GM12872 (cell line): ENCODE measurements at regions not wholly inside any gene's neighbourhood (a gene's known extent, or its start where the extent isn't known, plus 50 kb on each side); places are given as distances from the start of the nearest gene placed in this dataset.

ENCODE experiments used
- TF ChIP-seq, protein P1 (sequence below): IDR thresholded peaks from 3 replicates; pipeline ENCODE4 v1.5.1; 2011; ENCODE audit warnings: low read depth, mild to moderate bottlenecking, low read length, moderate library complexity; ENCODE audit not compliant: insufficient read depth

GRCh38 chr2:3022841-3023372 lies 354.7 kb downstream of the EIPR1 start:
- TF ChIP-seq, protein P1, sequence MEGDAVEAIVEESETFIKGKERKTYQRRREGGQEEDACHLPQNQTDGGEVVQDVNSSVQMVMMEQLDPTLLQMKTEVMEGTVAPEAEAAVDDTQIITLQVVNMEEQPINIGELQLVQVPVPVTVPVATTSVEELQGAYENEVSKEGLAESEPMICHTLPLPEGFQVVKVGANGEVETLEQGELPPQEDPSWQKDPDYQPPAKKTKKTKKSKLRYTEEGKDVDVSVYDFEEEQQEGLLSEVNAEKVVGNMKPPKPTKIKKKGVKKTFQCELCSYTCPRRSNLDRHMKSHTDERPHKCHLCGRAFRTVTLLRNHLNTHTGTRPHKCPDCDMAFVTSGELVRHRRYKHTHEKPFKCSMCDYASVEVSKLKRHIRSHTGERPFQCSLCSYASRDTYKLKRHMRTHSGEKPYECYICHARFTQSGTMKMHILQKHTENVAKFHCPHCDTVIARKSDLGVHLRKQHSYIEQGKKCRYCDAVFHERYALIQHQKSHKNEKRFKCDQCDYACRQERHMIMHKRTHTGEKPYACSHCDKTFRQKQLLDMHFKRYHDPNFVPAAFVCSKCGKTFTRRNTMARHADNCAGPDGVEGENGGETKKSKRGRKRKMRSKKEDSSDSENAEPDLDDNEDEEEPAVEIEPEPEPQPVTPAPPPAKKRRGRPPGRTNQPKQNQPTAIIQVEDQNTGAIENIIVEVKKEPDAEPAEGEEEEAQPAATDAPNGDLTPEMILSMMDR: no peak

DNA sequence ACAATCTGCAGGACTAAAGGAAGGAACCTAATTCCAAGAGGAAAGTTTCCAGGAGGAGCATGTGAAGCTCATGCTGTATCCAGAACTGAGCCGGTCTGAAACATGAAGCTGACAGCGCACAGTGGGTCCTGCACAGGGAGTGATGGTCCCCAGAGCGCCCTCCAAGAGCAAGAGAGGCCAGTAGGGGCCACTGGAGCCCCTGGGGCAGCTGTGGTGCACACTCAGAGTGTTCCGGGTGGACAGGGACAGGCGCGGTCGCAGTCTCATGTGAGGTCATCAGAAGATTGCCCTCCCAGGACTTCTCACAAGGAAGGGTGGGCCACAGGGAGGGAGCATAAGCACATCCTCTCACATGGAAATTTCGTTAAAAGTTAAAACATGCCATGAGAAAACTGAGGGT lies 355.9 kb downstream of the EIPR1 start:
- TF ChIP-seq, protein P1: no peak

DNA sequence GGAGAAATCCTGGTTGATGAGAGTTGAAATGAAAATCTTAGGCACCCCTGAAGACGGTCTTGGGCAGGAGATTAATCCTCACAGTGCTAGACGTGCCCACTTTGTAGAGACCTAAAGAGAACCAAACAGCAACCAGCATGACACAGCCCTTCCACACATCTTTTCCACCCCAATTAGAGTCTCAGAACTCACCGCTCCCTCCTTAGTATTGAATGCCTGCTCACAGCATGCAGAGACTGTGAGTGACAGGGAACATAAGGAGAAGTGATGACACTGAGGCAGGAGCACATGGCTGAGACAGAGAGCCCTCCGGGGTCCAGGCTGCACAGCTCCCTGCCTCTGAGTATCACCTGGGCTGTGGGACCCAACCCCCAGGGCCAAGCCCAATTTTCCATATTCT lies 367.6 kb downstream of the EIPR1 start:
- TF ChIP-seq, protein P1: no peak

- TF ChIP-seq, protein P1: no peak
Measured at GRCh38 chr2:3009483-3009882, 368.1 kb downstream of the EIPR1 start.

GRCh38 chr2:3009005-3009404 lies 368.6 kb downstream of the EIPR1 start:
- TF ChIP-seq, protein P1: no peak

GRCh38 chr2:3008561-3008960 lies 369.1 kb downstream of the EIPR1 start:
- TF ChIP-seq, protein P1: no peak

DNA sequence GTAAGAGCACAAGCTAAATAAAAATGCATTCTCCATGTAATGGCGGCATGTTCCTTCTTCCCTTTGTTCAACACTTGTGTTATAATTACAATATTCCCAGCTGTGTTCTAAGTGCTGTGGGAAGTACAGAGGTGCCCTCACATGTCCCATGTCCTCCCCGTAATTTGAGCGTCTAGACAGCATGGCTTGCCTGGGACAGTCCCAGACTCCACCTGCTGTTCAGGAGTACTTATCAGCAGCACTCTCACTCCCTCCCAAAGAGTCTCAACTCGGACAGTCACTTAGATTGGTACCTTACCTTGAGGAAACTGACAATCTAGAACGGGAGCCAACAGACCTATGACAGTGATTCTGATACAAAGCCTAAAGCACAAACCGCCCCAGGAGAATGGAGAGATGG lies 370.5 kb downstream of the EIPR1 start:
- TF ChIP-seq, protein P1: no peak

GRCh38 chr2:3005859-3006501 lies 371.6 kb downstream of the EIPR1 start:
- TF ChIP-seq, protein P1: no peak
